CD14-positive monocyte (primary cell): ENCODE measurements at regions not wholly inside any gene's neighbourhood (a gene's known extent, or its start where the extent isn't known, plus 50 kb on each side); places are given as distances from the start of the nearest gene placed in this dataset.

Experiments used
- DNase-seq, 3 donors: peaks; one replicate each; pipeline ENCODE4 v3.0.0-alpha.2; 2011 to 2022
- H2AFZ ChIP-seq: 2 replicates; pipeline ENCODE4 v1.6.0; 2012; ENCODE audit warnings: mild to moderate bottlenecking, low read depth, low read length, inconsistent platforms; ENCODE audit not compliant: insufficient read depth, poor library complexity, severe bottlenecking
- H3K27ac ChIP-seq, 2 donors: 1 replicate in 1 of 2; 2 replicates in 1 of 2; pipeline ENCODE4 v1.5.1; 2012 to 2013; ENCODE audit warnings: low read length in 2 of 2, control low read depth in 1 of 2, inconsistent platforms in 1 of 2, low read depth in 1 of 2, mild to moderate bottlenecking in 1 of 2
- H3K27me3 ChIP-seq, 2 donors: one replicate each; pipeline versions ENCODE4 v1.6.0 to v1.6.1; 2011 to 2013; ENCODE audit warnings: low read length in 2 of 2; ENCODE audit not compliant: control insufficient read depth in 2 of 2, insufficient read depth in 2 of 2
- H3K36me3 ChIP-seq, 2 donors: replicated peaks in 1 of 2; 1 replicate in 1 of 2; 2 replicates in 1 of 2; pipeline versions ENCODE4 v1.5.1 to v1.6.1; 2012 to 2013; ENCODE audit warnings: low read length in 2 of 2, control low read depth in 1 of 2, inconsistent platforms in 1 of 2, mild to moderate bottlenecking in 1 of 2; ENCODE audit not compliant: insufficient read depth in 2 of 2, control insufficient read depth in 1 of 2
- H3K4me1 ChIP-seq, 2 donors: 1 replicate in 1 of 2; 2 replicates in 1 of 2; pipeline versions ENCODE4 v1.5.1 to v1.6.1; 2012 to 2013; ENCODE audit warnings: low read length in 2 of 2, control low read depth in 1 of 2, inconsistent platforms in 1 of 2, mild to moderate bottlenecking in 1 of 2, moderate library complexity in 1 of 2; ENCODE audit not compliant: insufficient read depth in 2 of 2, control insufficient read depth in 1 of 2
- H3K4me2 ChIP-seq: replicated peaks from 2 replicates; pipeline ENCODE3; 2012; ENCODE audit warnings: low read length, moderate library complexity, mild to moderate bottlenecking; ENCODE audit not compliant: poor library complexity, severe bottlenecking; ENCODE audit errors: extremely low read depth
- H3K4me3 ChIP-seq, 3 experiments: fragments of 200-600 bp in 1 of 3; sonication (generic) in 1 of 3; replicated peaks in 1 of 3; 1 replicate in 2 of 3; 2 replicates in 1 of 3; pipeline ENCODE4 v1.5.1; 2011 to 2013; ENCODE audit warnings: low read length in 3 of 3, mild to moderate bottlenecking in 3 of 3, control low read depth in 2 of 3, low read depth in 2 of 3, inconsistent platforms in 1 of 3, moderate library complexity in 1 of 3
- H3K79me2 ChIP-seq: 2 replicates; pipeline ENCODE4 v1.6.0; 2012; ENCODE audit warnings: mild to moderate bottlenecking, control low read depth, inconsistent platforms, low read length, moderate library complexity; ENCODE audit not compliant: insufficient read depth
- H3K9ac ChIP-seq: 2 replicates; pipeline ENCODE4 v1.6.0; 2017; ENCODE audit warnings: low read length, mild to moderate bottlenecking; ENCODE audit not compliant: insufficient read depth, poor library complexity, severe bottlenecking
- H3K9me3 ChIP-seq, 2 donors: replicated peaks in 1 of 2; 1 replicate in 1 of 2; 2 replicates in 1 of 2; pipeline versions ENCODE4 v1.5.1 to v1.6.1; 2012 to 2013; ENCODE audit warnings: low read length in 2 of 2, control low read depth in 1 of 2; ENCODE audit not compliant: control insufficient read depth in 1 of 2, insufficient read depth in 1 of 2
- H4K20me1 ChIP-seq: 2 replicates; pipeline ENCODE4 v1.6.0; 2012; ENCODE audit warnings: mild to moderate bottlenecking, low read length, control low read depth, moderate library complexity; ENCODE audit not compliant: insufficient read depth
- H3K27ac Mint-ChIP-seq, 7 donors: one replicate each; pipeline ENCODE4 v1.8.0; 2020; ENCODE audit warnings: mild to moderate bottlenecking in 7 of 7, mixed read lengths in 7 of 7, moderate library complexity in 6 of 7, inconsistent platforms in 2 of 7
- H3K27me3 Mint-ChIP-seq, 3 donors: one replicate each; pipeline ENCODE4 v1.8.0; 2021 to 2022; ENCODE audit warnings: low read depth in 3 of 3, mild to moderate bottlenecking in 3 of 3, mixed read lengths in 3 of 3, moderate library complexity in 3 of 3, inconsistent platforms in 1 of 3
- H3K36me3 Mint-ChIP-seq, 2 donors: one replicate each; pipeline ENCODE4 v1.8.0; 2020; ENCODE audit warnings: mixed read lengths in 2 of 2, inconsistent platforms in 1 of 2, mild to moderate bottlenecking in 1 of 2
- H3K4me1 Mint-ChIP-seq: one replicate; pipeline ENCODE4 v1.8.0; 2020; ENCODE audit warnings: mild to moderate bottlenecking, mixed read lengths
- H3K4me3 Mint-ChIP-seq, 2 donors: one replicate each; pipeline ENCODE4 v1.8.0; 2020; ENCODE audit warnings: mild to moderate bottlenecking in 2 of 2, mixed read lengths in 2 of 2, moderate library complexity in 1 of 2
- H3K9me3 Mint-ChIP-seq, 7 donors: one replicate each; pipeline ENCODE4 v1.8.0; 2020 to 2022; ENCODE audit warnings: mixed read lengths in 7 of 7, mild to moderate bottlenecking in 6 of 7, moderate library complexity in 6 of 7, inconsistent platforms in 2 of 7
- CTCF ChIP-seq: fragments of 200-600 bp; IDR thresholded peaks from one replicate; pipeline ENCODE4 v1.8.0; 2022; ENCODE audit warnings: antibody characterized with exemption, mild to moderate bottlenecking
- WGBS: methylation state at CpG from one replicate; pipeline ENCODE4 v1.1.5; 2013; ENCODE audit warnings: missing lambda C conversion rate; ENCODE audit not compliant: insufficient coverage; 5-methylcytosine and 5-hydroxymethylcytosine counted together
- intact Hi-C, 2 donors: fragments of 100-400 bp; cut with micrococcal nuclease; formaldehyde crosslinking; loops; one replicate each; pipeline versions ENCODE4 v1.15.0 to v1.15.1; 2023

GRCh38 chr12:94020335-94020734, 128.0 kb upstream of the PLXNC1 start:
- Histone ChIP-seq H2AFZ (no peak overlapping the region), H3K27me3 (no peaks in the 10 kb centered on the region), H3K9ac (no peak overlapping the region), H3K4me3 (no peak overlapping the region), H3K4me2 (no peak overlapping the region), H4K20me1 (no peaks in the 10 kb centered on the region), H3K4me1 (peaks cover 0 to 9% of the 10 kb centered on the region in 2 donors), H3K9me3 (peaks cover 22 to 38% of the 10 kb centered on the region in 2 donors), H3K27ac (no peak overlapping the region), H3K79me2 (no peaks in the 10 kb centered on the region), H3K36me3 (no peaks in the 10 kb centered on the region)
- no peak for DNase-seq
- peaks cover 34 to 46% (median 37%) of the 10 kb centered on the region in 7 donors for H3K9me3 Mint-ChIP-seq
- 0% methylated on average over 1 of the region's 1 CpG for WGBS
- no peak overlapping the region for H3K4me3 Mint-ChIP-seq
- no peaks in the 10 kb centered on the region for H3K27me3 Mint-ChIP-seq
- no peak overlapping the region for H3K27ac Mint-ChIP-seq
- H3K4me1 Mint-ChIP-seq, result peaks cover 15% of the 10 kb centered on the region
- peaks cover 13 to 15% of the 10 kb centered on the region in 2 donors for H3K36me3 Mint-ChIP-seq
- no peak for TF ChIP-seq CTCF
- intact Hi-C loops, result no loop called here

- H3K9me3 Mint-ChIP-seq, result peaks cover 3 to 18% (median 7%) of the 10 kb centered on the region in 7 donors
- peaks cover 28% of the 10 kb centered on the region for H3K4me1 Mint-ChIP-seq
- peaks cover 7 to 22% of the 10 kb centered on the region in 2 donors for H3K4me1 ChIP-seq
- H3K36me3 Mint-ChIP-seq, result peaks cover 0 to 3% of the 10 kb centered on the region in 2 donors
- H3K9me3 ChIP-seq, result peaks cover 0 to 9% of the 10 kb centered on the region in 2 donors
- no peaks in the 10 kb centered on the region for H4K20me1 ChIP-seq
- H3K79me2 ChIP-seq, result no peaks in the 10 kb centered on the region
- no peak overlapping the region for H3K27ac Mint-ChIP-seq
- H3K9ac ChIP-seq, result no peak overlapping the region
- TF ChIP-seq CTCF, result no peak
- H2AFZ ChIP-seq, result no peak overlapping the region
- no peaks in the 10 kb centered on the region for H3K36me3 ChIP-seq
- H3K27me3 ChIP-seq, result no peaks in the 10 kb centered on the region
- no peaks in the 10 kb centered on the region for H3K27me3 Mint-ChIP-seq
- H3K4me3 ChIP-seq, result no peak overlapping the region
- no peak for DNase-seq
- no peak overlapping the region for H3K4me2 ChIP-seq
- H3K4me3 Mint-ChIP-seq, result no peak overlapping the region
- no peak overlapping the region for H3K27ac ChIP-seq
- intact Hi-C loops, result no loop called here
These were observed 124.5 kb upstream of the PLXNC1 start for GRCh38 chr12:94023879-94024278.
